Lower leg skin (tissue), 4 donors: ENCODE measurements at regions not wholly inside any gene's neighbourhood (a gene's known extent, or its start where the extent isn't known, plus 50 kb on each side); places are given as distances from the start of the nearest gene placed in this dataset.
A peak's percentile ranks its signal among the peaks of the same experiment; 100 is the strongest.

Experiments
- DNase-seq, 2 donors: peaks; one replicate each; pipeline ENCODE4 v3.0.0-alpha.2; 2019; ENCODE audit warnings: low spot score in 2 of 2
- H3K4me3 ChIP-seq: fragments of 200-600 bp; sonication (generic); 2 replicates; pipeline ENCODE4 v1.5.1; 2017; ENCODE audit warnings: mild to moderate bottlenecking, low read depth; ENCODE audit not compliant: poor library complexity, severe bottlenecking
- POLR2A ChIP-seq, 2 donors: fragments of 450-650 bp; IDR thresholded peaks; one replicate each; pipeline ENCODE4 v1.6.1; 2016 to 2017; ENCODE audit warnings: antibody characterized with exemption in 2 of 2, mild to moderate bottlenecking in 1 of 2, moderate library complexity in 1 of 2
- WGBS, 2 donors: methylation state at CpG; one replicate each; pipeline ENCODE4 v1.1.5; 2018; 5-methylcytosine and 5-hydroxymethylcytosine counted together
- intact Hi-C: fragments of 100-400 bp; cut with DNase I; formaldehyde crosslinking; loops from one replicate; pipeline ENCODE4 v1.15.0; 2023; ENCODE audit warnings: low total_unique reads
- TF ChIP-seq, protein P1 (sequence below), 3 donors: fragments of 450-650 bp; IDR thresholded peaks; one replicate each; pipeline ENCODE4 v1.5.1; 2016; ENCODE audit warnings: antibody characterized with exemption in 3 of 3, mild to moderate bottlenecking in 3 of 3, moderate library complexity in 2 of 3

GRCh38 chr10:4307910-4308309 is 518.1 kb upstream of the AKR1E2 start:
- no peak for DNase-seq
- no peak overlapping the region for H3K4me3 ChIP-seq
- WGBS, 2 donors = 6 to 14% methylated on average over 1 of the region's 1 CpG
- intact Hi-C loops = no loop called here
- TF ChIP-seq, protein P1, sequence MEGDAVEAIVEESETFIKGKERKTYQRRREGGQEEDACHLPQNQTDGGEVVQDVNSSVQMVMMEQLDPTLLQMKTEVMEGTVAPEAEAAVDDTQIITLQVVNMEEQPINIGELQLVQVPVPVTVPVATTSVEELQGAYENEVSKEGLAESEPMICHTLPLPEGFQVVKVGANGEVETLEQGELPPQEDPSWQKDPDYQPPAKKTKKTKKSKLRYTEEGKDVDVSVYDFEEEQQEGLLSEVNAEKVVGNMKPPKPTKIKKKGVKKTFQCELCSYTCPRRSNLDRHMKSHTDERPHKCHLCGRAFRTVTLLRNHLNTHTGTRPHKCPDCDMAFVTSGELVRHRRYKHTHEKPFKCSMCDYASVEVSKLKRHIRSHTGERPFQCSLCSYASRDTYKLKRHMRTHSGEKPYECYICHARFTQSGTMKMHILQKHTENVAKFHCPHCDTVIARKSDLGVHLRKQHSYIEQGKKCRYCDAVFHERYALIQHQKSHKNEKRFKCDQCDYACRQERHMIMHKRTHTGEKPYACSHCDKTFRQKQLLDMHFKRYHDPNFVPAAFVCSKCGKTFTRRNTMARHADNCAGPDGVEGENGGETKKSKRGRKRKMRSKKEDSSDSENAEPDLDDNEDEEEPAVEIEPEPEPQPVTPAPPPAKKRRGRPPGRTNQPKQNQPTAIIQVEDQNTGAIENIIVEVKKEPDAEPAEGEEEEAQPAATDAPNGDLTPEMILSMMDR (IDR thresholded peaks at IDR 0.05) = no peak

GRCh38 chr10:4306871-4307270 is 519.1 kb upstream of the AKR1E2 start:
- DNase-seq = peak in 1 of 2 donors; percentile 40
- H3K4me3 ChIP-seq = no peak overlapping the region
- intact Hi-C loops = no loop called here
- WGBS, 2 donors = 47 to 48% methylated on average over 3 of the region's 3 CpGs
- TF ChIP-seq, protein P1 (IDR thresholded peaks at IDR 0.05) = no peak
- TF ChIP-seq POLR2A (IDR thresholded peaks at IDR 0.05) = no peak

DNA sequence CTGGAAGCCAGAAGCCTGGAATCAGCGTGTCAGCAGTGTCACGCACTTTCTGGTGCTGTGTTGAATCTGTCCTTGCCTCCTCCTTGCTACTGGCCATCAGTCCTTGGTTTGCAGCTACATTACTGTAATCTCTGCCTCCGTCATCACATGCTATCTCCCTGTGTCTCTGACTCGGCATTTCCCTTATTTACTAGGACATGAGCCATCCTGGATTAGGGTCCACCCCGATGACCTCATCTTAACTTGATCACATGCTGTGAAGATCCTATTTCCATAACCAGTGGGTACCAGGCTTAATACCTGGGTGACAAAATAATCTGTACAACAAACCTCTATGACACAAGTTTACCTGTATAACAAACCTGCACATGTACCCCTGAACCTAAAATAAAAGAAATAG is 518.0 kb upstream of the KLF6 start:
- TF ChIP-seq POLR2A (IDR thresholded peaks at IDR 0.05) = no peak
- TF ChIP-seq, protein P1 (IDR thresholded peaks at IDR 0.05) = no peak
- no peak for DNase-seq
- no peak overlapping the region for H3K4me3 ChIP-seq
- WGBS, 2 donors = 88% methylated on average over 5 of the region's 5 CpGs
- intact Hi-C loops = no loop called here

- DNase-seq = no peak
- WGBS, 2 donors = 39 to 40% methylated on average over 6 of the region's 6 CpGs
- intact Hi-C loops = no loop called here
- H3K4me3 ChIP-seq = no peak overlapping the region
- TF ChIP-seq, protein P1 (IDR thresholded peaks at IDR 0.05) = no peak
- no peak for TF ChIP-seq POLR2A (IDR thresholded peaks at IDR 0.05)
Measured at GRCh38 chr10:4301291-4302045, 516.5 kb upstream of the KLF6 start.

- 93 to 94% methylated on average over 5 of the region's 5 CpGs for WGBS, 2 donors
Measured at GRCh38 chr10:4296161-4296560, 511.2 kb upstream of the KLF6 start.

More at GRCh38 chr10:4296161-4296560, 511.2 kb upstream of the KLF6 start:
- TF ChIP-seq, protein P1 (IDR thresholded peaks at IDR 0.05) = no peak
- no peak for TF ChIP-seq POLR2A (IDR thresholded peaks at IDR 0.05)
- no peak overlapping the region for H3K4me3 ChIP-seq
- no peak for DNase-seq
- intact Hi-C loops = no loop called here
